ENCODE measurements at regions not wholly inside any gene's neighbourhood (a gene's known extent, or its start where the extent isn't known, plus 50 kb on each side); places are given as distances from the start of the nearest gene placed in this dataset.

- Mint-ChIP-seq H3K27me3 (ENCODE audit: low read depth) (no peaks in the 10 kb centered on the region), H3K4me3 (no peak overlapping the region), H3K9me3 (peaks cover 3% of the 10 kb centered on the region), H3K36me3 (ENCODE audit: low read depth) (no peaks in the 10 kb centered on the region), H3K27ac (ENCODE audit: unreplicated experiment) (no peak overlapping the region), H3K4me1 (no peaks in the 10 kb centered on the region)
- no peak for TF ChIP-seq CTCF (conservative IDR thresholded peaks at IDR 0.05)
- DNase-seq (ENCODE audit: low read depth, low spot score): no peak
These were observed 816.7 kb upstream of the PHF14 start for GRCh38 chr7:10156972-10157371.

GRCh38 chr7:10181996-10182395 is 791.7 kb upstream of the PHF14 start:
- no peaks in the 10 kb centered on the region for H3K4me1 Mint-ChIP-seq
- DNase-seq (ENCODE audit: low read depth, low spot score): no peak
- H3K4me3 Mint-ChIP-seq: no peak overlapping the region
- H3K27me3 Mint-ChIP-seq (ENCODE audit: low read depth): no peaks in the 10 kb centered on the region
- H3K36me3 Mint-ChIP-seq (ENCODE audit: low read depth): no peaks in the 10 kb centered on the region
- H3K9me3 Mint-ChIP-seq: no peaks in the 10 kb centered on the region
- TF ChIP-seq CTCF (conservative IDR thresholded peaks at IDR 0.05): no peak
- no peak overlapping the region for H3K27ac Mint-ChIP-seq (ENCODE audit: unreplicated experiment)

GRCh38 chr7:10192074-10192473 is 781.6 kb upstream of the PHF14 start:
- Mint-ChIP-seq H3K27ac (ENCODE audit: unreplicated experiment) (no peak overlapping the region), H3K9me3 (no peaks in the 10 kb centered on the region), H3K36me3 (ENCODE audit: low read depth) (no peaks in the 10 kb centered on the region), H3K4me3 (no peak overlapping the region), H3K4me1 (no peaks in the 10 kb centered on the region), H3K27me3 (ENCODE audit: low read depth) (no peaks in the 10 kb centered on the region)
- no peak for TF ChIP-seq CTCF (conservative IDR thresholded peaks at IDR 0.05)
- DNase-seq (ENCODE audit: low read depth, low spot score): no peak

GRCh38 chr7:10205696-10206095 is 768.0 kb upstream of the PHF14 start:
- Mint-ChIP-seq H3K27ac (ENCODE audit: unreplicated experiment) (peak overlapping the region; percentile 27), H3K4me1 (no peaks in the 10 kb centered on the region), H3K27me3 (ENCODE audit: low read depth) (no peaks in the 10 kb centered on the region), H3K4me3 (no peak overlapping the region), H3K9me3 (no peaks in the 10 kb centered on the region), H3K36me3 (ENCODE audit: low read depth) (no peaks in the 10 kb centered on the region)
- no peak for DNase-seq (ENCODE audit: low read depth, low spot score)
- no peak for TF ChIP-seq CTCF (conservative IDR thresholded peaks at IDR 0.05)

- Mint-ChIP-seq H3K27me3 (ENCODE audit: low read depth) (no peaks in the 10 kb centered on the region), H3K4me1 (no peaks in the 10 kb centered on the region), H3K9me3 (peaks cover 7% of the 10 kb centered on the region), H3K27ac (ENCODE audit: unreplicated experiment) (no peak overlapping the region), H3K36me3 (ENCODE audit: low read depth) (no peaks in the 10 kb centered on the region), H3K4me3 (no peak overlapping the region)
- DNase-seq (ENCODE audit: low read depth, low spot score): no peak
- TF ChIP-seq CTCF (conservative IDR thresholded peaks at IDR 0.05): no peak
These were observed 763.7 kb upstream of the PHF14 start for GRCh38 chr7:10210000-10210399.

GRCh38 chr7:10211016-10211415 is 762.7 kb upstream of the PHF14 start:
- Mint-ChIP-seq H3K36me3 (ENCODE audit: low read depth) (no peaks in the 10 kb centered on the region), H3K27ac (ENCODE audit: unreplicated experiment) (no peak overlapping the region), H3K4me1 (no peaks in the 10 kb centered on the region), H3K27me3 (ENCODE audit: low read depth) (no peaks in the 10 kb centered on the region), H3K4me3 (no peak overlapping the region), H3K9me3 (peaks cover 7% of the 10 kb centered on the region)
- no peak for DNase-seq (ENCODE audit: low read depth, low spot score)
- no peak for TF ChIP-seq CTCF (conservative IDR thresholded peaks at IDR 0.05)

Measured in neural crest cell (in vitro differentiated cells).